HepG2 (cell line): ENCODE measurements at regions not wholly inside any gene's neighbourhood (a gene's known extent, or its start where the extent isn't known, plus 50 kb on each side); places are given as distances from the start of the nearest gene placed in this dataset.

Experiments used
- ISX ChIP-seq: sonication (generic); formaldehyde crosslinking; conservative IDR thresholded peaks from 2 replicates; pipeline ENCODE4 v1.5.0; 2020; ENCODE audit warnings: missing genetic modification reagents
- POLR2A ChIP-seq, 2 experiments: IDR thresholded peaks; 2 replicates each; pipeline ENCODE4 v1.6.1; 2011; ENCODE audit warnings: low read depth in 2 of 2, low read length in 2 of 2, mild to moderate bottlenecking in 1 of 2, moderate library complexity in 1 of 2; ENCODE audit not compliant: insufficient read depth in 1 of 2
- ZNF10 ChIP-seq: sonication (generic); formaldehyde crosslinking; IDR thresholded peaks from 2 replicates; pipeline ENCODE4 v1.4.0; 2020; ENCODE audit warnings: mild to moderate bottlenecking, low read depth, missing genetic modification reagents, borderline replicate concordance
- ZNF552 ChIP-seq: sonication (generic); formaldehyde crosslinking; IDR thresholded peaks from 2 replicates; pipeline ENCODE4 v1.9.0; 2022; ENCODE audit warnings: missing genetic modification reagents, mild to moderate bottlenecking, borderline replicate concordance

DNA sequence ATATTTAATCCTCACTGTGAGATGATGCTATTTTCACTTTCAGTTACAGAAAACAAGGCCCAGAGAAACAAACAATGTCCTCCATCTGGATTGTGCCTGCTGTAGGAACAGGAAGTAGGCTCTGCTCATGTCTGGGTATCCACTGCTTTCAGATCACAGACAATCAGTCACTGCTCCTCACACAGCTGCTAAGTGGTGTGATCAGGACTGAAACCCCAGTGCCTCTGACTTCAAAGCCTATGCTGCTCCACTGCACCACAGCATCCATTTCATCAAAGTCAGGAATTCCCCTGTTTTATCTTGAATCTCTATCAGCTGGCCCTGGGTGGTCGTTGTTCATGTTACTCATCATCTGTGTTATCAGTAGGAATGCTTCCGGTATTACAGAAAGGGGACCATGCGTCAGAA lies 303.8 kb upstream of the TRIB2 start:
- TF ChIP-seq POLR2A (IDR thresholded peaks at IDR 0.05; ENCODE audit: insufficient read depth in 1 of 2, low read depth in 2 of 2, low read length in 2 of 2) (no peak), ZNF552 (no peak), ISX (CRISPR knock-in tag) (no peak), ZNF10 (CRISPR knock-in tag) (no peak)
